Fibroblast of lung (primary cell): ENCODE measurements at regions not wholly inside any gene's neighbourhood (a gene's known extent, or its start where the extent isn't known, plus 50 kb on each side); places are given as distances from the start of the nearest gene placed in this dataset.

Experiments
- DNase-seq, 2 donors: peaks; one replicate each; pipeline versions ENCODE4 v3.0.0 to v3.0.0-alpha.2; 2010; ENCODE audit warnings: low read depth in 2 of 2
- H2AFZ ChIP-seq: 2 replicates; pipeline ENCODE4 v1.5.1; 2012; ENCODE audit warnings: low read length, control low read depth, inconsistent platforms
- H3K27ac ChIP-seq: 2 replicates; pipeline ENCODE4 v1.5.1; 2011; ENCODE audit warnings: low read length, control low read depth; ENCODE audit not compliant: insufficient read depth
- H3K27me3 ChIP-seq: 2 replicates; pipeline ENCODE4 v1.5.1; 2011; ENCODE audit warnings: mild to moderate bottlenecking, low read length; ENCODE audit not compliant: control insufficient read depth, insufficient read depth
- H3K36me3 ChIP-seq: 2 replicates; pipeline ENCODE4 v1.5.1; 2011; ENCODE audit warnings: low read length; ENCODE audit not compliant: control insufficient read depth, insufficient read depth
- H3K4me1 ChIP-seq: 2 replicates; pipeline ENCODE4 v1.5.1; 2011; ENCODE audit warnings: low read length; ENCODE audit not compliant: control insufficient read depth, insufficient read depth; ENCODE audit errors: extremely low read depth
- H3K4me2 ChIP-seq: 2 replicates; pipeline ENCODE4 v1.5.1; 2011; ENCODE audit warnings: low read length, control low read depth; ENCODE audit not compliant: insufficient read depth; ENCODE audit errors: extremely low read depth
- H3K4me3 ChIP-seq, 4 experiments: fragments of 200-600 bp in 1 of 4; sonication (generic) in 1 of 4; replicated peaks in 1 of 4; 2 replicates each; pipeline ENCODE4 v1.5.1; 2011 to 2016; ENCODE audit warnings: low read length in 4 of 4, low read depth in 3 of 4, mild to moderate bottlenecking in 3 of 4, control low read depth in 2 of 4, inconsistent platforms in 1 of 4, mixed read lengths in 1 of 4; ENCODE audit not compliant: insufficient read depth in 1 of 4; ENCODE audit errors: control extremely low read depth in 1 of 4
- H3K79me2 ChIP-seq: 2 replicates; pipeline ENCODE4 v1.5.1; 2012; ENCODE audit warnings: mild to moderate bottlenecking, low read length, inconsistent platforms; ENCODE audit not compliant: control insufficient read depth, insufficient read depth
- H3K9ac ChIP-seq: 2 replicates; pipeline ENCODE4 v1.5.1; 2011; ENCODE audit warnings: mild to moderate bottlenecking, low read length, control low read depth; ENCODE audit not compliant: insufficient read depth
- H3K9me3 ChIP-seq: 2 replicates; pipeline ENCODE4 v1.5.1; 2012; ENCODE audit warnings: low read depth, low read length; ENCODE audit not compliant: control insufficient read depth, insufficient read depth
- H4K20me1 ChIP-seq: 2 replicates; pipeline ENCODE4 v1.5.1; 2011; ENCODE audit warnings: low read length; ENCODE audit not compliant: control insufficient read depth, insufficient read depth; ENCODE audit errors: extremely low read depth
- EZH2 ChIP-seq: IDR thresholded peaks from 2 replicates; pipeline ENCODE4 v1.5.1; 2012; ENCODE audit warnings: low read length, control low read depth, mild to moderate bottlenecking; ENCODE audit errors: missing control alignments
- TF ChIP-seq, protein P1 (sequence below), 2 donors: IDR thresholded peaks in 1 of 2; conservative IDR thresholded peaks in 1 of 2; 1 replicate in 1 of 2; 2 replicates in 1 of 2; pipeline ENCODE4 v1.5.1; 2011 to 2012; ENCODE audit warnings: low read length in 2 of 2, control low read depth in 1 of 2, inconsistent platforms in 1 of 2, low read depth in 1 of 2, mild to moderate bottlenecking in 1 of 2

DNA sequence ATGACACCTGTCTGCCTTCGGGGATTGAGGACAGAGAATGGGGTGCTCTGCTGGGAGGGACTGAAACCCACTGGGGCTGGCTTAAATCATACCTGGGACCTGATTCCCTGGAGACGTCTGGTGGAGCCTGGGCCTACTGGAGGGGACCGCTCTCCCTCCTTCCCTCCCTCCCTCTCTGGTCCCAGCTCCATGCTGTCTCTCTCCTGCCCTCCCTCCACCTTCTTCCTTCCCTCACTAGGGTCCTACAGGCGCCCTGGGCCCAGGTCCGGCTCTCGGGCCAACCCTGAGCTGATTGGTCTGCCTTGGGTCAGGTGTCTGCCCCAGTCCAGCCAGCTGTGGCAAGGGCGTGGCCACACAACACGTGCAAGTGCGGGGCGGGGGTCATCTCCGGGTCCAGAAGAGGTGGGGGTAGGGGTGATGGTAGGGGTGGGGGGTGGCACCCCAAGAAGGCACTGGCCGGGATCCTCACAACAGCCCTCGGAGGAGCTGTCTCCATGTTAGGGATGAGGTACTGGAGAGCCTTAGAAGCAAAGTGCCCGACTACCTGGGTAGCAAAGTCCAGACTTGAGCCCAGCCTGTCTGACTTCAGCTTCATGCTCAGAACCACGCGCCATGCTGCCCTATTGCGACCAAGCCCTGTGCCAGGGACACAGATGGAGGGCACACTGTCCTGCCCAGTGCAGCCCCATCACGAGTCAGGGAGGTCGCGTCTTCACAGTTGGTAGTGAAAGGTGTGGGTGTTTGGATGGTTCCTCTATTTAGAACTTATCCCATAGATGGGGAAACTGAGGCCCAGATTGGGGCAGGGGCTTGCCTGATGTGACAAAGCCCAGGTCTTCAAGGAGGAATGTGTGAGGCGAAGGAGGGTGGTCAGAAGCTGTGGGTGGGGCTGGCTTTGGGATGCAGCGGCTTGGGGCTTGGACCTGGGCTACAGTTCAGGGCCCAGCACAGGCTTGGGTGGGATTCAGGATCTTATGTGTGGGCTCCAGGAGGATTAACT, 574.1 kb downstream of the PTPRU start:
- H4K20me1 ChIP-seq = no peaks in the 10 kb centered on the region
- no peak overlapping the region for H3K9ac ChIP-seq
- DNase-seq = no peak
- no peaks in the 10 kb centered on the region for H3K4me1 ChIP-seq
- no peak overlapping the region for H3K4me2 ChIP-seq
- no peak overlapping the region for H2AFZ ChIP-seq
- H3K27ac ChIP-seq = no peak overlapping the region
- no peaks in the 10 kb centered on the region for H3K9me3 ChIP-seq
- no peak overlapping the region for H3K4me3 ChIP-seq
- H3K79me2 ChIP-seq = no peaks in the 10 kb centered on the region
- H3K36me3 ChIP-seq = no peaks in the 10 kb centered on the region
- TF ChIP-seq EZH2 = no peak
- TF ChIP-seq, protein P1, sequence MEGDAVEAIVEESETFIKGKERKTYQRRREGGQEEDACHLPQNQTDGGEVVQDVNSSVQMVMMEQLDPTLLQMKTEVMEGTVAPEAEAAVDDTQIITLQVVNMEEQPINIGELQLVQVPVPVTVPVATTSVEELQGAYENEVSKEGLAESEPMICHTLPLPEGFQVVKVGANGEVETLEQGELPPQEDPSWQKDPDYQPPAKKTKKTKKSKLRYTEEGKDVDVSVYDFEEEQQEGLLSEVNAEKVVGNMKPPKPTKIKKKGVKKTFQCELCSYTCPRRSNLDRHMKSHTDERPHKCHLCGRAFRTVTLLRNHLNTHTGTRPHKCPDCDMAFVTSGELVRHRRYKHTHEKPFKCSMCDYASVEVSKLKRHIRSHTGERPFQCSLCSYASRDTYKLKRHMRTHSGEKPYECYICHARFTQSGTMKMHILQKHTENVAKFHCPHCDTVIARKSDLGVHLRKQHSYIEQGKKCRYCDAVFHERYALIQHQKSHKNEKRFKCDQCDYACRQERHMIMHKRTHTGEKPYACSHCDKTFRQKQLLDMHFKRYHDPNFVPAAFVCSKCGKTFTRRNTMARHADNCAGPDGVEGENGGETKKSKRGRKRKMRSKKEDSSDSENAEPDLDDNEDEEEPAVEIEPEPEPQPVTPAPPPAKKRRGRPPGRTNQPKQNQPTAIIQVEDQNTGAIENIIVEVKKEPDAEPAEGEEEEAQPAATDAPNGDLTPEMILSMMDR (conservative IDR thresholded peaks at IDR 0.05 in 1 of 2, IDR thresholded peaks at IDR 0.05 in 1 of 2; ENCODE audit: low read depth in 1 of 2, low read length in 2 of 2) = no peak
- H3K27me3 ChIP-seq = no peaks in the 10 kb centered on the region

DNA sequence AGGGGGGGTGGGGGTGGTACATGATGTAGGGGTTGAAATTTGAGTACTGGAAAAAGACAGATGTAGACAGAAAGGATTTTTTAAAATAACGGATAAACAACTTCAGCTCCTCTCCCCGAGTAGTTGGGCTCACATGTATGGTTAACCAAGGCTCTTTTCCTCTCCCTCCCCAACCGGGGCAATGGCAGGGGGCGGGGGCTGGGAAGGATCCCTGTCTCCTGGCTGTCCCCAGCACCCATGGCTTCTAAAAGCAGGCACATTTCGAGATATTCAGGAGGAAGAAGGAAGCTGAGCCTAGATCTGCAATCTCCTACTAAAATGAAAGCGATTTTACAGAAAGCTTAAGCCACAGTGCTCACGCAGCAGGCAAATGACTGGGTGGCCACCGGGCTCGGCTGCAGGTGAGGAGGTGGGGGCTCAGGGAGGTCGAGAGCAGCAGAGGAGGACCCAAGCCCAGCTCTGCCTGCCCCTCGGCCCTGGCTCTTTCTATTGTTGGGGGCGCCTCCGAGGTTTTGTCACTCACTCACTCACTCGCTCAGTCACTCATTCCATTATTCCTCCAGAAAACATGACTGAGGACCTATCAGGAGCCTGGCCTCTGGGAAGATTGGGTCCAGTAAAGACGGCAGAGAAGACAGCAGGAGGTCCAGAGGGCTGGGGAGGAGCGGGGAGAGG, 573.3 kb downstream of the PTPRU start:
- Histone ChIP-seq H2AFZ (no peak overlapping the region), H4K20me1 (no peaks in the 10 kb centered on the region), H3K4me3 (no peak overlapping the region), H3K36me3 (no peaks in the 10 kb centered on the region), H3K4me1 (no peaks in the 10 kb centered on the region), H3K79me2 (no peaks in the 10 kb centered on the region), H3K27me3 (no peaks in the 10 kb centered on the region), H3K9ac (no peak overlapping the region), H3K9me3 (no peaks in the 10 kb centered on the region), H3K4me2 (no peak overlapping the region), H3K27ac (no peak overlapping the region)
- TF ChIP-seq, protein P1 (conservative IDR thresholded peaks at IDR 0.05 in 1 of 2, IDR thresholded peaks at IDR 0.05 in 1 of 2; ENCODE audit: low read depth in 1 of 2, low read length in 2 of 2) = no peak
- no peak for TF ChIP-seq EZH2
- DNase-seq = no peak
